ENCODE measurements at regions not wholly inside any gene's neighbourhood (a gene's known extent, or its start where the extent isn't known, plus 50 kb on each side); places are given as distances from the start of the nearest gene placed in this dataset.
"Not testable (repeated sequence)": the region's sequence is repeated elsewhere in the genome, so short reads cannot be mapped to it uniquely, and the experiment has no call there.

DNA sequence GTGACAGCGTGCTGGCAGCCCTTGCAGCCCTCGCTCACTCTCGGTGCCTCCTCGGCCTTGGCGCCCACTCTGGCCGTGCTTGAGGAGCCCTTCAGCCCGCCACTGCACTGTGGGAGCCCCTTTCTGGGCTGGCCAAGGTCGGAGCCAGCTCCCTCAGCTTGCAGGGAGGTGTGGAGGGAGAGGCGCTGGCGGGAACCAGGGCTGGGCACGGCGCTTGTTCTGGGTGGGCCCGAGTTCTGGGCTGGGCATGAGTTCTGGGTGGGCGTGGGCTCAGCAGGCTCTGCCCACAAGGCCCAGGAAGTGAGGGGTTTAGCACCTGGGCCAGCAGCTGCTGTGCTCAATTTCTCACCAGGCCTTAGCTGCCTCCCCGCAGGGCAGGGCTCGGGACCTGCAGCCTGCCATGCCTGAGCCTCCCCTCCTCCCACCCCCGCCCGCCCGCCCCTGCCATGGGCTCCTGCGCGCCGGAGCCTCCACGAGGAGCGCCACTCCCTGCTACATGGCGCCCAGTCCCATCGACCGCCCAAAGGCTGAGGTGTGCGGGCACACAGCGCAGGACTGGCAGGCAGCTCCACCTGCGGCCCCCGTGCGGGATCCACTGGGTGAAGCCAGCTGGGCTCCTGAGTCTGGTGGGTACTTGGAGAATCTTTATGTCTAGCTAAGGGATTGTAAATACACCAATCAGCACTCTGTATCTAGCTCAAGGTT is 169.7 kb downstream of the DEPDC1B start:
- H3K9me3 Mint-ChIP-seq (ENCODE audit: insufficient read depth); ATAC-seq; H3K27me3 Mint-ChIP-seq (ENCODE audit: low read depth); CTCF ChIA-PET; DNase-seq; H3K4me1 Mint-ChIP-seq (ENCODE audit: low read depth); POLR2A ChIA-PET; H3K4me3 Mint-ChIP-seq; H3K27ac Mint-ChIP-seq; H3K36me3 Mint-ChIP-seq (ENCODE audit: low read depth): not testable (repeated sequence)

DNA sequence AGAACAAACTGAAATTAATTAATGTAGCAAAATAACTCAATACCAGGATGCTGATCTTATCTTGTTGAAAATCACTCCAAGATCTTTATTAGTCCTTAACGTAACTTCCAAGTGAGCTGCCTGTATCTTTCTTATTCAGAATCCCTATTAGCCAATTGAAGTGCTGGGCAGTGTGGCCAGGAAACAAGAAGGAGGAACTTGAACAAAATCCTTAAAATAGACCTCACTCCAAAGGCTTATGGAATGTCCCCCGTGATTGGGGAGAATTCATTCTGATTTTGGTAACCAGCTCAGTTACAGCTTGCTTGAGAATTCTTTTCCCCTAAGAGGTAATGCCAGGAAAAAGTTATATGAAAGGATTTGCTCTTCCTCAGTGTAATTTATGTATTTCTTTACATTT is 171.0 kb downstream of the DEPDC1B start:
- ATAC-seq (no peak), DNase-seq (no peak)

DNA sequence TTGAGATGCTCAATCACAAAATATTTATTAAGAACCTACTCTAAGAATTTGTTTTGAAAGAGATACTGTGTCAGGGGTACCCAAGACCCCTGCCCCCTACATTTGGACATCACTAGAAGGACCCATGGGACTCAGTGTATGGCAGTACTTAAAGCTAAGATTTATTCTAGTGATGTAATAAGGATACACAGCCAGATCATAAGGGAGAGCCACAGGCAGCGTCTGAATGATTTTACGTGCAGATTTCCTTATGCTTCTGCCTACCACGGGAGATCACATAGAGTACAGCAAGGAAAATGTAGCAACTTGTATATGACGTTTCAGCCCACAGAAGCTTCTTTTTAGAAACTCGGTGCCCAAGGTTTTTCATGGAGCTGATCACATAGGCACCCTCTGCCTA is 172.9 kb downstream of the DEPDC1B start:
- Mint-ChIP-seq H3K9me3 (ENCODE audit: insufficient read depth) (no peaks in the 10 kb centered on the region), H3K27me3 (ENCODE audit: low read depth) (peaks cover 3% of the 10 kb centered on the region), H3K27ac (no peak overlapping the region), H3K4me3 (no peak overlapping the region), H3K36me3 (ENCODE audit: low read depth) (no peaks in the 10 kb centered on the region), H3K4me1 (ENCODE audit: low read depth) (peaks cover 4% of the 10 kb centered on the region)
- no peak for ATAC-seq
- DNase-seq = no peak
- ChIA-PET CTCF (no interaction called here), POLR2A (no interaction called here)

More for the DNA sequence above, 171.0 kb downstream of the DEPDC1B start:
- ChIA-PET POLR2A (no interaction called here), CTCF (no interaction called here)
- Mint-ChIP-seq H3K4me3 (no peak overlapping the region), H3K27ac (no peak overlapping the region), H3K9me3 (ENCODE audit: insufficient read depth) (no peaks in the 10 kb centered on the region), H3K4me1 (ENCODE audit: low read depth) (peaks cover 4% of the 10 kb centered on the region), H3K27me3 (ENCODE audit: low read depth) (peaks cover 3% of the 10 kb centered on the region), H3K36me3 (ENCODE audit: low read depth) (no peaks in the 10 kb centered on the region)

DNA sequence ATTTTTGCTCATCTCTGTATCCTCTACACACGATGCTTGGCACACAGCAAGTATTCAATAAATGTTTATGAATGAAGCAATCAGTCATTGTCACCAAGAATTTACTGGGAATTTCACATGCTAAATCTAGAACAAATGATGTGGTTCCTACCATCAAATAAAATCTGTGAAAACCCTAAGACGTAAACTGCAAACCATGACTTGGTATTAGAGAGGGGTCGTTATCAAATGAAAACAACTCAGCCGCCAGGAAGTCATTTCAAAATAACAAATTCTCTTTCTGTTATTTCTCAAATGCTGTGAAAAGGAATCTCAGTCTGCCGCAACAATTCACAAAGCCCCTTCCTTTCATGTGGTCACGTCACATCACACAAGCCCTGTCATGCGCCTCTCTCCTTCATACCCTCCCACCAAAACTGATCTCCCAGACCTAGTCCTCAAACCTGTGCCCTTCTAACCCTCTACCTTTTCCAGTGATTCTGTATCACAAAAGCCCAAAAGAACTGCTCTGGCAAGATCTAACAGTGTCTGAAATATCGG is 173.6 kb downstream of the DEPDC1B start:
- ChIA-PET CTCF (no interaction called here), POLR2A (no interaction called here)
- no peak overlapping the region for H3K4me3 Mint-ChIP-seq
- H3K27me3 Mint-ChIP-seq (ENCODE audit: low read depth) = peaks cover 3% of the 10 kb centered on the region
- ATAC-seq (no peak), DNase-seq (no peak)
- no peaks in the 10 kb centered on the region for H3K36me3 Mint-ChIP-seq (ENCODE audit: low read depth)
- no peaks in the 10 kb centered on the region for H3K9me3 Mint-ChIP-seq (ENCODE audit: insufficient read depth)
- no peak overlapping the region for H3K27ac Mint-ChIP-seq
- H3K4me1 Mint-ChIP-seq (ENCODE audit: low read depth) = peaks cover 5% of the 10 kb centered on the region

DNA sequence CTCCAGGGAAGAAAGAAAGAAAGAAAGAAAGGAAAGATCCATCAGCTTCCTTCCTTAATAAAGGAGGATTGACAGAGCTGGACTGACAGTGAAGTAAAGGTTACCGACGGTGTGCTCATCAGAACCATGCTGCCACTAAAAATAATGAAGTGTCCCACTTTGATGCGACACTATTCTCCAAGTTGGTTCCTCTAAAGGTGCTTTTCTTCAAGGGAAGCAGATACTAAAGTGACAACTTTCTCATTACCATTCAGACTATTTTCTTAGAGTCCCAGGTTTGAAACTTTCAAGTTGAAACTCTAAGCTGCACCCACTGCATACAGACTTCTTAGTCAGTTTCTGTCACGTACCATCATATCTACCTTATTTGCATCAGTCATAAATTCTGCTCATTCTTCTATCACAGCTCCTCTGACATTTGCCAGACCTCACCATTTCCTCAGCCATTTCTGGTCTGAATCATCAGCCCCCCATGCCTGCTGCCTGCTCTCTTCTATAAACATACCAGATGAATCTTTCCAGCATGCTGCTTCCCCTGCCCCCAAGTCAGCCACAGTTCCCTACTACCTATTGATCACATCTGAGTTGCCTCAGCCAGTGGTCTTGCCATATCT is 177.6 kb downstream of the DEPDC1B start:
- peaks cover 7% of the 10 kb centered on the region for H3K4me1 Mint-ChIP-seq (ENCODE audit: low read depth)
- ATAC-seq (no peak), DNase-seq (no peak)
- H3K36me3 Mint-ChIP-seq (ENCODE audit: low read depth) = no peaks in the 10 kb centered on the region
- no peak overlapping the region for H3K4me3 Mint-ChIP-seq
- CTCF ChIA-PET = interaction anchor here (1.1 kb wide), 1 partner anchor 56 kb away, joined by 4 read pairs; no protein-coding TSS in a partner anchor
- H3K27ac Mint-ChIP-seq = no peak overlapping the region
- H3K27me3 Mint-ChIP-seq (ENCODE audit: low read depth) = peaks cover 5% of the 10 kb centered on the region
- H3K9me3 Mint-ChIP-seq (ENCODE audit: insufficient read depth) = no peaks in the 10 kb centered on the region
- POLR2A ChIA-PET = no interaction called here

DNA sequence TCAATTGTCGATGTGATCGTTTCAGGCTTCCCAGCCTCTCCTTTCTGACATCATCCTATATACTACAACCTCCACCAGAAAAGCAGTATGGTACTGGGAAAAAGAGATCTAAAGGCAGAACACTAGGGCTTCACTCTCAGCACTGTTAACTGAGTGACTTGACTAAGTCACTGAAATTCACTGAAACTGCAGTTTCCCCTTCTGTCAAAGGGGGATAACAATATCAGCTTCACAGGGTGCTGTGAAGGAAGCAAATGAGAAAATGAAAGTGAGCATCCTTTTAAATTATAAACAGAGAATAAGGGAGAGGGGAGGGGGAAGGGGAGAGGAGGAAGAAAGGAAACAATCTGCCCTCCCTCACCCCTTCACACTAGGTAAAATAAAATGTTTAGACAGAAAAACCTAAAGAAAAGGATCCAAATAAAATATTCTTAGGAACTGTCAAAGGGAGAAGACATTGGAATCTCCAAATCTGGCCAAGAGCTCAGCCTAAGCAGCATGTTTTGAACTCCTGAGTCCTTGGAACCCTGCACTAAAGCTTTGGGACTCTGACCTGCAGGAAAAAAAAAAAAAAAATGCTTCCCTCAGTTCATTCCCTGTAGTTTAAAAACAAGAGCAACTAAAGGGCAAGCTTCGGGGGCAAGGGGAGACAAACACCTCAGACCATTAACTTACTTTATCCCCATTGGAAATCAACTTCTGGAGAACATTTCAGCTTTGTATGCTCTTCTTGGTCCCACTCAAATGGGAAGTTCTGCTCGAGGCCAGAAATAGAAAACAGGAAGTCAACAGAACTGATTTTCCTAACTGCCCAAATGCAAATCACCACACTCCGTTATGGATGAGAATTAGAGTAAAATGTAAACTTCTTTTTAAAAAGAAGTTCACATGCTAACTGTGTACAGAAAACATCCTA is 178.3 kb downstream of the DEPDC1B start:
- Mint-ChIP-seq H3K27ac (no peak overlapping the region), H3K4me1 (ENCODE audit: low read depth) (peaks cover 6% of the 10 kb centered on the region), H3K9me3 (ENCODE audit: insufficient read depth) (no peaks in the 10 kb centered on the region), H3K36me3 (ENCODE audit: low read depth) (no peaks in the 10 kb centered on the region), H3K27me3 (ENCODE audit: low read depth) (peaks cover 5% of the 10 kb centered on the region), H3K4me3 (no peak overlapping the region)
- CTCF ChIA-PET = interaction anchor here (1.1 kb wide), 1 partner anchor 57 kb away, joined by 4 read pairs; no protein-coding TSS in a partner anchor
- ATAC-seq (no peak), DNase-seq (no peak)
- POLR2A ChIA-PET = no interaction called here

DNA sequence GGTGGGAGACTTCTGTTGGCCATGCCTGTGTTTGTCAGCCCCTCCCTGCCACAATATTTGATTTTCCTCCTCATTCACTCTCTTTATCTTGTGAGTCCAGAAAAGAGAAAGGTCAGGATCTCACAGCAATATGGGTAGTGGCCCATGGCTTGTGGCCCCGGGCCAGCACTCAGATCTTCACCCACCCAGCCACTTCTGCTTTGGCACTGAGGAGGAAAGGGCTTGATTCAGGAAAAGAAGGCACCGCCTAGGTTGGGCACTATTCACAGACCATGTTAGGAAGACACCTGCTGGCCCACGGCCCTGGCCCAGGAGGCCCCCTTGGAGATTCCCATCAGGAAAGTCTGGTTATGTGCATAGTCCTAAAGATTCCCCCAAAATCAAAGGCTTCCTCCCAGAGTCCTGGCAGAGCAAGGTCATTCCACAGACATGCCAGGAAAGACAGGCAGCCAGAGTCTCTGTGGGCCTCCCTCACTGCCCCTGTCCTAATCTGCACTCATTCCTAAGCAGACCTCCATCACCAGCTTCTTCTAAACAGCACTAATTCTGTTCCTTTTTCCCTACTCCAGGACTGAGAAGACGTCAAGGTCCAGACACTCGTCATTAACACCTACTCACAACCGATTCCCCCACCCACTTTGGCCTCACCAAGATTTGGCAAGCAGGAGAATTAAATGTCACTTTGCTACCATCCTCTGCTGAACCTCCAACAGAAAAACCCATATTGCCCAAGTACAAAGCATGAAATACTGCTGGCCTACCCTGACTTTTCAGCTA is 179.3 kb downstream of the DEPDC1B start:
- CTCF ChIA-PET = no interaction called here
- peaks cover 3% of the 10 kb centered on the region for H3K27me3 Mint-ChIP-seq (ENCODE audit: low read depth)
- H3K4me3 Mint-ChIP-seq = no peak overlapping the region

DNA sequence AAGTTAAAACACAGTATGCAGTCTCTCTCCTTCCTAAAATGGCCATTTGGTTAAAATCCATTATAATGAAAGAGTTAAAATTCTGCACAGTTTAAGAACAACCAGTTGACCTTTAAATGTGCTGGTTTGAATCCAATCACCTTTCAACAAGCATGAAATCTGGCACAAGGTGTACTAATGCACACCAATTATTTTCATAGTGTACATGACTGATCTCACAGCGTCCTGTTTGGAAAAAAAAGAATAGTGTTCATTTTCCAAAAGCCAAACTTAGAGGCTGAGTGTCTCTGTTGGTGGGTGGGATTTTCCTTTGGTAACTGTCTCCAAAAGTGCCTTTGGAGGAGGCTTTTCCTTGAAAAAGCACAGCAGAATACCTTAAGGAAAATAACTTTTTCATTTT is 180.6 kb downstream of the DEPDC1B start:
- CTCF ChIA-PET = no interaction called here
- Mint-ChIP-seq H3K9me3 (ENCODE audit: insufficient read depth) (no peaks in the 10 kb centered on the region), H3K4me1 (ENCODE audit: low read depth) (peaks cover 2% of the 10 kb centered on the region), H3K36me3 (ENCODE audit: low read depth) (no peaks in the 10 kb centered on the region), H3K27ac (no peak overlapping the region), H3K27me3 (ENCODE audit: low read depth) (peaks cover 3% of the 10 kb centered on the region), H3K4me3 (no peak overlapping the region)
- POLR2A ChIA-PET = no interaction called here
- DNase-seq (no peak), ATAC-seq (no peak)

More for the DNA sequence above, 179.3 kb downstream of the DEPDC1B start:
- no peak overlapping the region for H3K27ac Mint-ChIP-seq
- no peaks in the 10 kb centered on the region for H3K9me3 Mint-ChIP-seq (ENCODE audit: insufficient read depth)
- peaks cover 2% of the 10 kb centered on the region for H3K4me1 Mint-ChIP-seq (ENCODE audit: low read depth)
- ATAC-seq (no peak), DNase-seq (no peak)
- H3K36me3 Mint-ChIP-seq (ENCODE audit: low read depth) = no peaks in the 10 kb centered on the region
- POLR2A ChIA-PET = no interaction called here

DNA sequence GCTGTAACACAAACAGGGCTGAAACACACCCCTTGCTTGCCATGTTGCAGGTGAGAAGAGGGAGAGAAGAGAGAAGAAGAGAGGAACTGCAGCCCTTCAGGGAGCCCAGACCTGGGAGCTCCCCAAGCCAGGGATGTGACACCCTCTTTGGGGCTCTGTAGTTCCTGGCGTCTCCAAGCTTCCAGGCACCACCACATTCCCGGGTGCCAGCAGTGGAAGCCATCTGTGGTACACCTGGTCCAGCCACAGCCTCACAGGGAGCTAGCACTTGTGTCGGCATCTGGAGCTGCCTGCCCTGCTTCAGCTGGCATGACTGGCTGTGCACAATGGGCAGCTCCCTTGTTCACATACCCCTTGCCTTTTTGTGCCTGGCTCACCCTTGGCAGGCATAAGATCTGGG is 182.1 kb downstream of the DEPDC1B start:
- Mint-ChIP-seq H3K36me3 (ENCODE audit: low read depth) (no peaks in the 10 kb centered on the region), H3K27me3 (ENCODE audit: low read depth) (peaks cover 3% of the 10 kb centered on the region), H3K4me1 (ENCODE audit: low read depth) (peaks cover 2% of the 10 kb centered on the region), H3K9me3 (ENCODE audit: insufficient read depth) (no peaks in the 10 kb centered on the region), H3K27ac (no peak overlapping the region), H3K4me3 (no peak overlapping the region)
- ChIA-PET POLR2A (no interaction called here), CTCF (no interaction called here)
- DNase-seq = no peak
- ATAC-seq = no peak

DNA sequence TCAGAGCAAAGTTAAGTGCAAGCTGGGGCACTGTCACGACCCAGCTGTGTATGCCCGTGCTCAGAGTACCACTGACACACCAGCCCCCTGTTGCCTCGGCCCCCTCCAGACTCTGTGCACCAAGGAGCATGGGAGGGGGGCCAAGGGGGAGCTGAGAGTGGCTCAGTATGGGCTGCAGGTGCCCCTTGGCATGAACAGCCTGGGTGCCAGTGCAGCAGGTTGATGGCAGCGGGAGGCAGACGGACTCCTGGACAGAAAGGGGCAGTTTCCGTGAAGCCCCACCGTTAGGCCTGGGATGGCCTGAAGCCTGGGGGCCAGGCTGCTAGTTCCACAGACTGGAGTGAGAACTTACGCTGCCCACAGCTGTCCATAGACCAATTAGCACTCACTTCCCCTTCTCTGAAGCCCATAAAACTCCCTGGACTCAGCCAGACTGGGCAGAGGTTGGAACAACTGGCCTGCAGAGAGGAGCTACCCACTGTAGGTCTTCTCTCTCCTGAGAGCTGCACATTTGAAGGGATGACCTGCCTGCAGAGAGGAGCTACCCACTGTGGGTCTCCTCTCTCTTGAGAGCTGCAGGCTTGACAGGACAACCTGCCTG is 182.8 kb downstream of the DEPDC1B start:
- ChIA-PET CTCF (no interaction called here), POLR2A (no interaction called here)
- H3K27ac Mint-ChIP-seq = no peak overlapping the region
- no peak for ATAC-seq
- H3K4me1 Mint-ChIP-seq (ENCODE audit: low read depth) = peaks cover 2% of the 10 kb centered on the region
- H3K27me3 Mint-ChIP-seq (ENCODE audit: low read depth) = peaks cover 3% of the 10 kb centered on the region
- H3K9me3 Mint-ChIP-seq (ENCODE audit: insufficient read depth) = no peaks in the 10 kb centered on the region
- H3K4me3 Mint-ChIP-seq = no peak overlapping the region
- H3K36me3 Mint-ChIP-seq (ENCODE audit: low read depth) = no peaks in the 10 kb centered on the region
- no peak for DNase-seq

DNA sequence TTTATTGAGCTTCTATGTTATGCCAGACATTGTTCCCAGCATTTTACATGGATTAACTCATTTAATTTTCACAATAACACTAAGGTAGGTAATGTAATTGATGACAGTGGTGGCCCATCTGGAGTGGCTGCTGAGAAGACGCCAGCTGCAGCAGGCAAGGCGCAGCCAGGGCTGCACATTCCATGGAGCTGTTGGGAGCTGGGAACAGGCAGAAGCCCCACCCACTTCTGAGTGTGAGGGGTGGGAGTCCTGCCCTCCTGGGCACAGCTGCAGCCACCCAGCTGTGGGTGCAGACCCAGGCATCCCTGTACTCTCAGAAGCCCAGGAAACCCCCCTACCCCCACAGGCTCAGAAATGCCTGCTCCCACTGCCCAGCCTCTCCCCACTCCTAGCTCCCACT is 183.3 kb downstream of the DEPDC1B start:
- no peak overlapping the region for H3K4me3 Mint-ChIP-seq
- DNase-seq (no peak), ATAC-seq (no peak)
- ChIA-PET POLR2A (no interaction called here), CTCF (no interaction called here)
- no peaks in the 10 kb centered on the region for H3K36me3 Mint-ChIP-seq (ENCODE audit: low read depth)
- H3K27ac Mint-ChIP-seq = no peak overlapping the region
- peaks cover 3% of the 10 kb centered on the region for H3K27me3 Mint-ChIP-seq (ENCODE audit: low read depth)
- H3K9me3 Mint-ChIP-seq (ENCODE audit: insufficient read depth) = no peaks in the 10 kb centered on the region
- H3K4me1 Mint-ChIP-seq (ENCODE audit: low read depth) = peaks cover 2% of the 10 kb centered on the region
